CD8-positive, alpha-beta memory T cell (primary cell): ENCODE measurements at regions not wholly inside any gene's neighbourhood (a gene's known extent, or its start where the extent isn't known, plus 50 kb on each side); places are given as distances from the start of the nearest gene placed in this dataset.

ENCODE experiments used
- CTCF ChIA-PET: fragments of 350-600 bp; sonication (Branson Sonifier 250); formaldehyde crosslinking; loops from one replicate; lab custom pipeline; 2021; ENCODE audit warnings: antibody characterized with exemption; lab: Charles Lee
- POLR2A ChIA-PET: fragments of 350-600 bp; sonication (Branson Sonifier 250); formaldehyde crosslinking; loops from one replicate; lab custom pipeline; 2021; ENCODE audit warnings: antibody characterized with exemption; lab: Charles Lee
- DNase-seq, 5 donors: peaks; one replicate each; pipeline versions ENCODE4 v3.0.0 to v3.0.0-alpha.2; 2020 to 2022; ENCODE audit warnings: mixed read lengths in 1 of 5
- H3K27ac ChIP-seq: one replicate; pipeline ENCODE4 v1.7.0; 2013; ENCODE audit warnings: low read depth, mild to moderate bottlenecking, low read length, moderate library complexity
- H3K27me3 ChIP-seq: 2 replicates; pipeline ENCODE4 v1.7.0; 2013; ENCODE audit warnings: low read length, mild to moderate bottlenecking; ENCODE audit not compliant: insufficient read depth, poor library complexity, severe bottlenecking
- H3K36me3 ChIP-seq: 2 replicates; pipeline ENCODE4 v1.7.0; 2013; ENCODE audit warnings: mild to moderate bottlenecking, low read length, moderate library complexity; ENCODE audit not compliant: insufficient read depth
- H3K4me1 ChIP-seq: 2 replicates; pipeline ENCODE4 v1.7.0; 2013; ENCODE audit warnings: mild to moderate bottlenecking, low read length, moderate library complexity; ENCODE audit not compliant: insufficient read depth
- H3K4me3 ChIP-seq: 2 replicates; pipeline ENCODE4 v1.7.0; 2013; ENCODE audit warnings: mild to moderate bottlenecking, low read length
- H3K9me3 ChIP-seq: 2 replicates; pipeline ENCODE4 v1.7.0; 2013; ENCODE audit warnings: mild to moderate bottlenecking, low read length
- H3K27ac Mint-ChIP-seq, 8 donors: one replicate each; pipeline ENCODE4 v1.8.0; 2020 to 2021; ENCODE audit warnings: mixed read lengths in 8 of 8, mild to moderate bottlenecking in 6 of 8, inconsistent platforms in 3 of 8, moderate library complexity in 3 of 8
- H3K27me3 Mint-ChIP-seq, 2 donors: one replicate each; pipeline ENCODE4 v1.8.0; 2020 to 2021; ENCODE audit warnings: mixed read lengths in 2 of 2, mild to moderate bottlenecking in 1 of 2, moderate library complexity in 1 of 2
- H3K36me3 Mint-ChIP-seq, 3 donors: one replicate each; pipeline ENCODE4 v1.8.0; 2020 to 2021; ENCODE audit warnings: mixed read lengths in 3 of 3, inconsistent platforms in 1 of 3, mild to moderate bottlenecking in 1 of 3
- H3K4me1 Mint-ChIP-seq, 3 donors: one replicate each; pipeline ENCODE4 v1.8.0; 2020 to 2021; ENCODE audit warnings: mixed read lengths in 3 of 3, inconsistent platforms in 1 of 3, mild to moderate bottlenecking in 1 of 3
- H3K4me3 Mint-ChIP-seq, 7 donors: one replicate each; pipeline ENCODE4 v1.8.0; 2020 to 2021; ENCODE audit warnings: mixed read lengths in 7 of 7, mild to moderate bottlenecking in 6 of 7, moderate library complexity in 4 of 7, inconsistent platforms in 2 of 7
- H3K9me3 Mint-ChIP-seq, 5 donors: one replicate each; pipeline ENCODE4 v1.8.0; 2020 to 2022; ENCODE audit warnings: mixed read lengths in 5 of 5, mild to moderate bottlenecking in 3 of 5, moderate library complexity in 2 of 5, inconsistent platforms in 1 of 5

DNA sequence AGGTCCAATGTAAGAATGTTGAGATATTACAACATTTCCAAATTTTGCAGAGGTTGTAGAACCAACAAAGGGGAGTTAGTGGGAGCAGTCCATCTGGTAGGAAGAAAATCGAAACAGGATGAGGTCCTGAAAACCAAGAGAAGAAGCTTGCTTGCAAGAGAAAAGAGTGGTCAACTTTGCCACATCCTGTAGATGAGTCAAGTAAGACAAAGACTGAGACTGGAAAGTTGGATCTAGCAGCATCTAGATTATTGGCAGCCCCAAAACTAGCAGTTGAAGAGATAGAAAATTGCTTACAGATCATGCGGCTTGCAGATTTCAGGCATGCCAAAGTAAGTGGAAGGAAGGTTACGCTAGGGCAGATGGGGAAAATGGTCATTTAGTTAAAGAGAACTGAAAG lies 378.9 kb downstream of the GRB14 start:
- Mint-ChIP-seq H3K4me1 (no peaks in the 10 kb centered on the region), H3K27ac (no peak overlapping the region), H3K36me3 (no peaks in the 10 kb centered on the region), H3K27me3 (no peaks in the 10 kb centered on the region), H3K4me3 (no peak overlapping the region), H3K9me3 (peaks cover 8 to 15% (median 9%) of the 10 kb centered on the region in 5 donors)
- H3K27me3 ChIP-seq, result no peaks in the 10 kb centered on the region
- no peaks in the 10 kb centered on the region for H3K36me3 ChIP-seq
- no peak for DNase-seq
- H3K27ac ChIP-seq, result no peak overlapping the region
- H3K4me1 ChIP-seq, result no peaks in the 10 kb centered on the region
- no peaks in the 10 kb centered on the region for H3K9me3 ChIP-seq
- CTCF ChIA-PET, result no interaction called here
- POLR2A ChIA-PET, result no interaction called here
- no peak overlapping the region for H3K4me3 ChIP-seq

DNA sequence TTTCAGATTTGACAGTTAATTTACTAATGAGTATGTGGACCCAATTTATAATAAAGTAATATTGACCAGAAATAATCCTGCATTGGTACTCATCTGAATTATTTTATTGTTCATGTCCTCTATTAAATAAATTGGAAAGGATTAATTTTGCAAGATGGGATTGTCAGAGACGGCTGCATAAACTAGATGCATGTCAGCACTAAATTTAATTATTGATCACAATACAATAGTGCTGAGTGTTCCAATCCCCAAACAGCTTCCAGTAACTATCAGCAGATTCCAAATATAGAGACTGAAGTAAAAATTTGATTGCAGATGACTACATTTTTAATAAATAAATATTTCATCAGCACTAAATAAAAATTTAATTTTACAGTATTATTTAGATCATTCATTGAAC lies 387.2 kb downstream of the GRB14 start:
- Mint-ChIP-seq H3K4me3 (no peak overlapping the region), H3K36me3 (no peaks in the 10 kb centered on the region), H3K27me3 (no peaks in the 10 kb centered on the region), H3K27ac (no peak overlapping the region), H3K9me3 (peaks cover 0 to 10% (median 2%) of the 10 kb centered on the region in 5 donors), H3K4me1 (no peaks in the 10 kb centered on the region)
- DNase-seq, result no peak
- Histone ChIP-seq H3K36me3 (no peaks in the 10 kb centered on the region), H3K4me1 (no peaks in the 10 kb centered on the region), H3K9me3 (no peaks in the 10 kb centered on the region), H3K4me3 (no peak overlapping the region), H3K27me3 (no peaks in the 10 kb centered on the region), H3K27ac (no peak overlapping the region)
- ChIA-PET CTCF (no interaction called here), POLR2A (no interaction called here)

DNA sequence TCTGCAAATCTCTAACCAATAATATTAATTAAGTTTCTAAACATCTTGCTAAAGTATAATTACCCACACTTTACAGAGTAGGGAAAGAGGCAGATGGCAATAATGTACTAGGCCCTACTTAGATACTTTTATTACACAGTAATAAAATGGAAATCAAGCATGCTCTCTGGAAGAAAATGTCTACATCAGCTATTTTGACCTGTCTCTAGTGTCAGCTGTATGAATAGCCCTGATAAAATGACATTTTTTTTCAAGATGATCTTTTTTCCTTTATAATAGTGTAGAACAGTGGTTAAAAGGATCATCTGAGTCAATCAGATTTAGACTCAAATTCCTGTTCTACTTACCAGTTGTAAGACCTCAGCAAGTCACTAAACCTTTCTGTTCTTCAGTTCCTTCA lies 397.3 kb downstream of the GRB14 start:
- Histone ChIP-seq H3K4me1 (no peaks in the 10 kb centered on the region), H3K27me3 (no peaks in the 10 kb centered on the region), H3K36me3 (no peaks in the 10 kb centered on the region), H3K27ac (no peak overlapping the region), H3K9me3 (no peaks in the 10 kb centered on the region), H3K4me3 (no peak overlapping the region)
- no peak for DNase-seq
- Mint-ChIP-seq H3K4me3 (no peak overlapping the region), H3K4me1 (no peaks in the 10 kb centered on the region), H3K36me3 (no peaks in the 10 kb centered on the region), H3K9me3 (peaks cover under 1 to 23% (median 7%) of the 10 kb centered on the region in 5 donors), H3K27me3 (no peaks in the 10 kb centered on the region), H3K27ac (no peak overlapping the region)
- ChIA-PET CTCF (no interaction called here), POLR2A (no interaction called here)

DNA sequence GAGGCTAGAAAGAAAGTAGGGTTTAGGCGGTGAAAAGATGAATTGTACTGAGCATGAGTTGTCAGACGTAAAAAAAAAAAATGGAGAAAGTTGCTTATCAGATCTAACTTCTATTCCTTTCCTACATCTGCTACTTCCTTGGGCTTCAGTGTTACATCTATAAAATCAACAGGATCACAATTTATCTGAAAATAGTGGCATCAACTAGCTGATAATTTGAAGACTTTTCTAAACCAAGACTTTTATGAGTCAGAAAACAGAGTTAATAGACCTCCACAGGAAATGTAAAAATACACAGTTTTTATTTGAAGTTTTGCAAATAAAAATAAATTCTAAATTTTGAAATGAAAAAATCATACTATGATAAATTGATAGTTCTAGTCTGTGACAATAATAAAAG lies 399.8 kb downstream of the GRB14 start:
- Mint-ChIP-seq H3K9me3 (peaks cover 0 to 23% (median 3%) of the 10 kb centered on the region in 5 donors), H3K27me3 (no peaks in the 10 kb centered on the region), H3K4me3 (no peak overlapping the region), H3K36me3 (no peaks in the 10 kb centered on the region), H3K27ac (no peak overlapping the region), H3K4me1 (no peaks in the 10 kb centered on the region)
- no peak overlapping the region for H3K27ac ChIP-seq
- DNase-seq, result no peak
- no peak overlapping the region for H3K4me3 ChIP-seq
- no peaks in the 10 kb centered on the region for H3K9me3 ChIP-seq
- POLR2A ChIA-PET, result no interaction called here
- CTCF ChIA-PET, result no interaction called here
- no peaks in the 10 kb centered on the region for H3K36me3 ChIP-seq
- H3K27me3 ChIP-seq, result no peaks in the 10 kb centered on the region
- no peaks in the 10 kb centered on the region for H3K4me1 ChIP-seq

DNA sequence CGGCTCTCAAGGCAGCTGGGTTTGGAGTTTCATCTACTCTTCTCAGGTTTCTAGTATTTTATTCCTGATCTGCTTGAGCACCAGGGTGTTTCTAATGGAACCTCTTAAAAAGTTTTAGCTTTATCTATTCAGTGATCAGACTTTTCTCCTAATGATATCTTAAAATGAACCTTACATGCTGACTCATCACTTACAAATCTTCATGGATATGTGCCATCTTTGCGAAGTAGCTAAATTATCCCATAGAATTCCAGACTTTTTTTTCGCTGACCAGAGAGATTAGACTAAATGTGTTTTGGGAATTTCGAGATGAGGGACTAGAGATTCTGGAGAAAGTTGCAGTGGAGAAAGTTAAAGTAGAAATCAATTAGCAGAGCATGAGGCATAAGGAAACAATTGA lies 401.0 kb downstream of the GRB14 start:
- Mint-ChIP-seq H3K4me1 (no peaks in the 10 kb centered on the region), H3K36me3 (no peaks in the 10 kb centered on the region), H3K27ac (no peak overlapping the region), H3K27me3 (no peaks in the 10 kb centered on the region), H3K4me3 (no peak overlapping the region), H3K9me3 (peaks cover 0 to 23% (median 3%) of the 10 kb centered on the region in 5 donors)
- no peaks in the 10 kb centered on the region for H3K4me1 ChIP-seq
- no peak for DNase-seq
- H3K4me3 ChIP-seq, result no peak overlapping the region
- no peak overlapping the region for H3K27ac ChIP-seq
- no peaks in the 10 kb centered on the region for H3K9me3 ChIP-seq
- ChIA-PET POLR2A (no interaction called here), CTCF (no interaction called here)
- H3K27me3 ChIP-seq, result no peaks in the 10 kb centered on the region
- H3K36me3 ChIP-seq, result no peaks in the 10 kb centered on the region

DNA sequence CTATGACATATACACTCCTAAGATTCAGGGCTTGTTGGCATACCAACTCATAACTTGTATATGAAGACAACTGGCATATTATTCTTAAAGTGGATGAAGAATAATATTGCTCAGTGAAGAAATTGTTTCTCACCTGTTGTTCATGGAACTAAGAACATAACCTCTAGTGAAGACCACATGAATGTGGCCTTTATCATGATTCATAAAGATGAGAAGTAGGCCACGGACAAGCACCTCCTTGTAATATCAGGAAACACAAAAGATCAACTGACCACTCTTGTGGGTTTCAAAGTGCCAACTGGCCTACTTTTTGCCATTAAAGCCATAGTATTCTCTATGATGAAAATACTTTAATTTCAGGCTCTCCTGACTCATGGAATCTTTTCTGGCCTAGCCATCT lies 407.4 kb downstream of the GRB14 start:
- no peak overlapping the region for H3K4me3 Mint-ChIP-seq
- no peak overlapping the region for H3K27ac ChIP-seq
- H3K4me1 ChIP-seq, result no peaks in the 10 kb centered on the region
- no peak overlapping the region for H3K27ac Mint-ChIP-seq
- H3K36me3 ChIP-seq, result no peaks in the 10 kb centered on the region
- H3K36me3 Mint-ChIP-seq, result no peaks in the 10 kb centered on the region
- POLR2A ChIA-PET, result no interaction called here
- peaks cover 0 to 1% of the 10 kb centered on the region in 2 donors for H3K27me3 Mint-ChIP-seq
- H3K9me3 Mint-ChIP-seq, result peaks cover 4 to 23% (median 7%) of the 10 kb centered on the region in 5 donors
- DNase-seq, result no peak
- no peaks in the 10 kb centered on the region for H3K27me3 ChIP-seq
- H3K4me1 Mint-ChIP-seq, result no peaks in the 10 kb centered on the region
- H3K4me3 ChIP-seq, result no peak overlapping the region
- CTCF ChIA-PET, result no interaction called here
- no peaks in the 10 kb centered on the region for H3K9me3 ChIP-seq

DNA sequence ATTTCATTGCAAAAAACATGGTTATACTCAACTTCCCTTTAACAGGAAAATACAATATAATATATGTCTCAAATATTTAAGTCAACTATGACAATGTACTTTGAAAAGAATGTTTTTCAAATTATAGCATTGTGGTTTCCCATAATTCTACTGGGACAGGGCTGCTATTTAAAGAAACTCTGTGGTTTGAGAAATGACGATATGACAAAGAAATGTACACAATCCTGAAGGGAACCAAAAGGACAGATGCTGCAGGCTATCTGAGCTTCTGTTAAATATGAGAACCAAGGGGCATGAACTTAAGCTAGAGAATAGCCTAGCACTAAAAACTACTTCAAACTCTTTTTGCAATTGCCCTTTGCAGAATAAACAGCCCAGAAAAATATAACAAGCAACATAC lies 415.9 kb downstream of the GRB14 start:
- ChIA-PET POLR2A (no interaction called here), CTCF (no interaction called here)
- Mint-ChIP-seq H3K36me3 (no peaks in the 10 kb centered on the region), H3K27ac (no peak overlapping the region), H3K9me3 (peaks cover 5 to 21% (median 10%) of the 10 kb centered on the region in 5 donors), H3K4me3 (no peak overlapping the region), H3K4me1 (no peaks in the 10 kb centered on the region), H3K27me3 (peaks cover 0 to 1% of the 10 kb centered on the region in 2 donors)
- Histone ChIP-seq H3K9me3 (no peaks in the 10 kb centered on the region), H3K4me3 (no peak overlapping the region), H3K27ac (no peak overlapping the region), H3K4me1 (no peaks in the 10 kb centered on the region), H3K36me3 (no peaks in the 10 kb centered on the region), H3K27me3 (no peaks in the 10 kb centered on the region)
- DNase-seq, result no peak

DNA sequence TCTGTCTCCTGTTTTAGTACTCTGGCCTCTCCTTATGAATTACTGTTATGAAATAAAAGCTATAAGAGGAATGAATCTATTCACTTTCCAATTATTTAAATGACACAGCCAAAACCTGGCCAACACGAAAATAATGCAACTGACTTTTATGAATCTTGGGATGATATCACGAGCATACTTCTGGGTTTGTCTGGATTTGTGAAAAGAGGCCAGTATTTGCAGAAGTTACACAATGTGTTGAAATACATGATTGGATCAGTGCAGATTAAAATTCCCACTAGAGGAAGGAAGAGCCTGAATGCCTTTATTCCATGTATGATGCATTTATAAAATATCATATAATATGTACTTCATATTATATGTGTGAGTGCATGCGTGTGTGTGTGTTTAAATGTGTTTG lies 418.2 kb downstream of the GRB14 start:
- no peaks in the 10 kb centered on the region for H3K4me1 Mint-ChIP-seq
- H3K27me3 Mint-ChIP-seq, result no peaks in the 10 kb centered on the region
- Histone ChIP-seq H3K4me1 (no peaks in the 10 kb centered on the region), H3K9me3 (no peaks in the 10 kb centered on the region), H3K36me3 (no peaks in the 10 kb centered on the region), H3K27me3 (no peaks in the 10 kb centered on the region), H3K27ac (no peak overlapping the region), H3K4me3 (no peak overlapping the region)
- H3K36me3 Mint-ChIP-seq, result no peaks in the 10 kb centered on the region
- no peak for DNase-seq
- H3K4me3 Mint-ChIP-seq, result no peak overlapping the region
- peaks cover 0 to 19% (median 4%) of the 10 kb centered on the region in 5 donors for H3K9me3 Mint-ChIP-seq
- no peak overlapping the region for H3K27ac Mint-ChIP-seq
- ChIA-PET POLR2A (no interaction called here), CTCF (no interaction called here)

DNA sequence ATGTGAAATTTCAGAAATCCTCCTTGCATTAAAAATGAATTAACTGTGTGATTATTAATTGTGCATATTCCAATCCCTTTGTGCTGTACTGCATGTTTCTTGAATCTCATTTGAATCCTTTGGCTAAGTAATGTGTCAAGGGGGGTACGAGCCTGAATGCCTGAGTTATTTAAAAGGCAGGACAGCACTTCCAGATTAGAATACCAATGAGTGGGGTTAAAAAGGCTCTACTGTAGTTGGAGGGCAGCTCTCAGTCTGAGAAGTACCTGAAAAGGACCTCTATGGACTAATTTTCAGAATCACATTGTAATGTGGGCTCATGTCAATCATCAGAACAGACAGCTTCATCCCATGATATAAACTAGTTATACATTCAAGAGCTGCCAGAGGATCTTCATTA lies 423.0 kb downstream of the GRB14 start:
- DNase-seq, result no peak
- Histone ChIP-seq H3K4me1 (no peaks in the 10 kb centered on the region), H3K4me3 (no peak overlapping the region), H3K36me3 (no peaks in the 10 kb centered on the region), H3K27ac (no peak overlapping the region), H3K27me3 (no peaks in the 10 kb centered on the region), H3K9me3 (no peaks in the 10 kb centered on the region)
- H3K27ac Mint-ChIP-seq, result no peak overlapping the region
- no peaks in the 10 kb centered on the region for H3K36me3 Mint-ChIP-seq
- H3K27me3 Mint-ChIP-seq, result no peaks in the 10 kb centered on the region
- H3K4me3 Mint-ChIP-seq, result no peak overlapping the region
- no peaks in the 10 kb centered on the region for H3K4me1 Mint-ChIP-seq
- CTCF ChIA-PET, result no interaction called here
- peaks cover 3 to 28% (median 7%) of the 10 kb centered on the region in 5 donors for H3K9me3 Mint-ChIP-seq
- POLR2A ChIA-PET, result no interaction called here
